ENCODE measurements at regions not wholly inside any gene's neighbourhood (a gene's known extent, or its start where the extent isn't known, plus 50 kb on each side); places are given as distances from the start of the nearest gene placed in this dataset.

DNA sequence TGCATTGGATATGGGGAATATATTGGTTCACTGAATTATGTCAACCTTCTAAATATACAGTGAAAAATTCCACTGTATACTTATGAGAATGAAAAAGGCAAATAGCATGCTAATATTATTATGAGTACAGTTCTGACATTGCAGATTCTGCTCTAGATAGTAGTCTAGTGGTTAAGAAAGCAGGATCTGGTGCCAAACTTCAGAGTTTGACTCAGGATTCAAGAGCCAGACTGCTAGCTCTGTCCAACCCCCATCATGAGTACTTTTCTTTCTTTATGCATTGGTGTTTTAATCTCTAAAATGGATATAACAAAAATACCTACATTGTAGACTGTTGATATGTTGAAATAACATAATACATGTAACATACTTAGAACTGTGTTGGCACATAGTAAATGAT is 57.3 kb upstream of the PLSCR4 start:
- intact Hi-C loops (cut with DNase I): no loop called here
- Histone ChIP-seq H3K9me3 (no peaks in the 10 kb centered on the region), H3K27ac (peak overlapping the region in 2 of 4 donors; percentile 24 to 35), H3K27me3 (no peaks in the 10 kb centered on the region), H3K4me3 (no peak overlapping the region), H3K36me3 (replicated peaks in 1 of 2; ENCODE audit: insufficient read depth in 1 of 2, low read depth in 2 of 2) (no peaks in the 10 kb centered on the region), H3K4me1 (no peaks in the 10 kb centered on the region)
- TF ChIP-seq POLR2A (IDR thresholded peaks at IDR 0.05) (no peak), CTCF (IDR thresholded peaks at IDR 0.05) (no peak)
- DNase-seq: peak in 1 of 4 donors; percentile 16
- peak; percentile 33 for ATAC-seq

DNA sequence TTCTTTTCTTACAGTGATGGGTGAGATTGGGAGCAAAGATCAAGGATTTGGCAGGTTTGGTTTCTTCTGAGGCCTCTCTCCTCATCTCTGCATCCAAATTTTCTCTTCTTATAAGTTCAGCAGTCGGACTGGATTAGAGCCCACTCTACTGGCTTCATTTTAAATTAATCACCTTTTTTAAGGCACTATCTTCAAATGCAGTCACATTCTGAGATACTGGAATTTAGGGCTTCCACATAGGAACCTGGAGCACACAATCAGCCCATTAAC is 56.5 kb upstream of the PLSCR4 start:
- no peaks in the 10 kb centered on the region for H3K4me1 ChIP-seq
- TF ChIP-seq POLR2A (IDR thresholded peaks at IDR 0.05) (no peak), CTCF (IDR thresholded peaks at IDR 0.05) (no peak)
- no peak for DNase-seq
- H3K27me3 ChIP-seq: no peaks in the 10 kb centered on the region
- ATAC-seq: no peak
- H3K36me3 ChIP-seq (replicated peaks in 1 of 2; ENCODE audit: insufficient read depth in 1 of 2, low read depth in 2 of 2): no peaks in the 10 kb centered on the region
- H3K4me3 ChIP-seq: no peak overlapping the region
- intact Hi-C loops (cut with DNase I): no loop called here
- no peaks in the 10 kb centered on the region for H3K9me3 ChIP-seq
- H3K27ac ChIP-seq: no peak overlapping the region
- WGBS, 2 donors: 81 to 89% methylated on average over 1 of the region's 1 CpG

- ATAC-seq: no peak
- intact Hi-C loops (cut with DNase I): no loop called here
Observed at GRCh38 chr3:146306656-146307455, 56.0 kb upstream of the PLSCR4 start.

DNA sequence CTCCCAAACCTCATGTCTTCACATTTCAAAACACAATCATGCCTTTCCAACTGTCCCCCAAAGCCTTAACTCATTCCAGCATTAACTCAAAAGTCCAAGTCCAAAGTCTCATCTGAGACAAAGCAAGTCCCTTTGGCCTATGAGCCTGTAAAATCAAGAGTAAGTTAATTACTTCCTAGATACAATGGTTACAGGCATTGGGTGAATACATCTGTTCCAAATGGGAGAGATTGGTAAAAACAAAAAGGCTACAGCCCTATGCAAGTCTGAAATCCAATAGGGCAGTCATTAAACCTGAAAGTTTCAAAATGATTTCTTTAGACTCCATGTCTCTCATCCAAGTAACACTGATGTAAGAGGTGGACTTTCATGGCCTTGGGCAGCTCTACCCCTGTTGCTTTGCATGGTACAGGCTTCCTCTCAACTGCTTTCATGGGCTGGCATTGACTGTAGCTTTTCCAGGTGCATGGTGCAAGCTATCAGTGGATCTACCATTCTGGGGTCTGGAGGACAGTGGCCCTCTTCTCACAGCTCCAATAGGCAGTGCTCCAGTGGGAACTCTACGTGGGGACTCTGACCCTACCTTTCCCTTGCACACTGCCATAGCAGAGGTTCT is 55.0 kb upstream of the PLSCR4 start:
- Histone ChIP-seq H3K27me3 (no peaks in the 10 kb centered on the region), H3K4me1 (no peaks in the 10 kb centered on the region), H3K4me3 (no peak overlapping the region), H3K27ac (no peak overlapping the region), H3K36me3 (replicated peaks in 1 of 2; ENCODE audit: insufficient read depth in 1 of 2, low read depth in 2 of 2) (no peaks in the 10 kb centered on the region), H3K9me3 (no peaks in the 10 kb centered on the region)
- no peak for TF ChIP-seq CTCF (IDR thresholded peaks at IDR 0.05)
- TF ChIP-seq POLR2A (IDR thresholded peaks at IDR 0.05): no peak
- DNase-seq: no peak
- 100% methylated on average over 1 of the region's 1 CpG for WGBS, 2 donors
- no peak for ATAC-seq
- intact Hi-C loops (cut with DNase I): no loop called here

More at GRCh38 chr3:146306656-146307455, 56.0 kb upstream of the PLSCR4 start:
- no peak overlapping the region for H3K27ac ChIP-seq
- DNase-seq: no peak
- no peaks in the 10 kb centered on the region for H3K27me3 ChIP-seq
- no peaks in the 10 kb centered on the region for H3K4me1 ChIP-seq
- TF ChIP-seq POLR2A (IDR thresholded peaks at IDR 0.05): no peak
- no peak for TF ChIP-seq CTCF (IDR thresholded peaks at IDR 0.05)
- H3K9me3 ChIP-seq: no peaks in the 10 kb centered on the region
- WGBS, 2 donors: 82 to 84% methylated on average over 7 of the region's 7 CpGs
- no peaks in the 10 kb centered on the region for H3K36me3 ChIP-seq (replicated peaks in 1 of 2; ENCODE audit: insufficient read depth in 1 of 2, low read depth in 2 of 2)
- H3K4me3 ChIP-seq: no peak overlapping the region

DNA sequence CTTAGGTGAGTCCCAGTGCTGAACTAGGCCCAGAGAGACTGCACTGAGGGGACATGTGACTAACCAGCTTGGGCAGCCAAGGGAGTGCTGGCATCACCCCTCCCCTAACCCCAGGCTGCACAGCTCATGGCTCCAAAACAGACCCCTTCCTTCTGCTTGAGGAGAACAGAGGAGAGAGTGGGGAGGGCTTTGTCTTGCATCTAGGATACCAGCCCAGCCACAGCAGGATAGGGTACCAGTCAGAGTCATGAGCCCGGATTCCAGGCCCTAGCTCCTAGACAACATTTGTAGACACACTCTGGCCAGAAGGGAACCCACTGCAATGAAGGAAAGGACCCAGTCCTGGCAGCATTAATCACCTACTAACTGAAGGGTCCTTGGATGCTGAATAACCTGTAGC is 49.9 kb upstream of the PLSCR4 start:
- intact Hi-C loops (cut with DNase I): no loop called here
- H3K36me3 ChIP-seq (replicated peaks in 1 of 2; ENCODE audit: insufficient read depth in 1 of 2, low read depth in 2 of 2): no peaks in the 10 kb centered on the region
- 85 to 86% methylated on average over 1 of the region's 1 CpG for WGBS, 2 donors
- no peak overlapping the region for H3K27ac ChIP-seq
- no peak overlapping the region for H3K4me3 ChIP-seq
- ATAC-seq (no peak), DNase-seq (no peak)
- no peaks in the 10 kb centered on the region for H3K27me3 ChIP-seq
- no peaks in the 10 kb centered on the region for H3K9me3 ChIP-seq
- no peaks in the 10 kb centered on the region for H3K4me1 ChIP-seq
- TF ChIP-seq CTCF (IDR thresholded peaks at IDR 0.05) (no peak), POLR2A (IDR thresholded peaks at IDR 0.05) (no peak)
